Right ventricle myocardium superior (tissue), 1 donor: ENCODE measurements at regions not wholly inside any gene's neighbourhood (a gene's known extent, or its start where the extent isn't known, plus 50 kb on each side); places are given as distances from the start of the nearest gene placed in this dataset.
A peak's percentile ranks its signal among the peaks of the same experiment; 100 is the strongest.

ENCODE experiments used
- ATAC-seq: fragments of 200-7000 bp; cut with Tn5 transposase; one replicate; pipeline ENCODE4 v1.9.1; 2020; ENCODE audit warnings: mild to moderate bottlenecking; ENCODE audit not compliant: poor library complexity
- DNase-seq: peaks from one replicate; pipeline ENCODE4 v3.0.0-alpha.2; 2020
- intact Hi-C: fragments of 100-400 bp; cut with DNase I; formaldehyde crosslinking; loops from one replicate; pipeline ENCODE4 v1.11.2; 2022
- donor health status: DM: no; HTN: yes; CAD: no; lungs with severe emphysema.

DNA sequence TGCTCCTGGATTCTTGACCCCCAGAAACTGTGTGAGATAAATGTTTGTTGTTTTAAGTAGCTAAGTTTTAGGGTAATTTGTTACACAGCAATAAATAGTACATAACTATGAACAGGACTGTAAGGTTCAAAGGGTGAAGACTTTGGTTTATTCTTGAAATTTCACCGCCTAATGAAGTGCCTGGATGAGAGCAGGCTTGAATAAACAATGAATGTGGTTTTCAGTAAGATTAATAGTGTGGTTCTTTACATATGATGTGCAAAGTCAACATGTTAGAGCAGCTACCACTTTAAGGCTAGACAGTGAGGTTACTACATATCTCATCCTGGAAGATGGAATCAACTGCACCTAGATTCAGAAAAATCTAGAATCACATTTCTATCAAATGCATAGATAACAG lies 145.2 kb upstream of the BTG1 start:
- DNase-seq (no peak), ATAC-seq (no peak)
- intact Hi-C loops: no loop called here

DNA sequence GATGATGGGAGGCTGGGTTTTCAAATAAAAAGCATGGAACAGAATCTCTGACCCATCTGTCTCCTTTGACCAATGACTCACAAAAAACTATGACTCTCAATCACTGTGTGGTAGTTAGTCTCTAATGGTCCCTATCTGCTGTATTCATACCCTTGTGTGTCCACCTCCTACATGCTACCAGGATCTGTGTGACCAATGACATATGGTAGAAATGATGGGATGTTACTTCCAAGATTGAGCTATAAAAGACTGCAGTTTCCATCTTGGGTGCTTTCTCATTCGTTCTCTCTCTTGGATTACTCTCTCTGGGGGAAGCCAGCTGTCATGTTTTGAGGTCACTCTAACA lies 144.7 kb upstream of the BTG1 start:
- ATAC-seq: no peak

DNA sequence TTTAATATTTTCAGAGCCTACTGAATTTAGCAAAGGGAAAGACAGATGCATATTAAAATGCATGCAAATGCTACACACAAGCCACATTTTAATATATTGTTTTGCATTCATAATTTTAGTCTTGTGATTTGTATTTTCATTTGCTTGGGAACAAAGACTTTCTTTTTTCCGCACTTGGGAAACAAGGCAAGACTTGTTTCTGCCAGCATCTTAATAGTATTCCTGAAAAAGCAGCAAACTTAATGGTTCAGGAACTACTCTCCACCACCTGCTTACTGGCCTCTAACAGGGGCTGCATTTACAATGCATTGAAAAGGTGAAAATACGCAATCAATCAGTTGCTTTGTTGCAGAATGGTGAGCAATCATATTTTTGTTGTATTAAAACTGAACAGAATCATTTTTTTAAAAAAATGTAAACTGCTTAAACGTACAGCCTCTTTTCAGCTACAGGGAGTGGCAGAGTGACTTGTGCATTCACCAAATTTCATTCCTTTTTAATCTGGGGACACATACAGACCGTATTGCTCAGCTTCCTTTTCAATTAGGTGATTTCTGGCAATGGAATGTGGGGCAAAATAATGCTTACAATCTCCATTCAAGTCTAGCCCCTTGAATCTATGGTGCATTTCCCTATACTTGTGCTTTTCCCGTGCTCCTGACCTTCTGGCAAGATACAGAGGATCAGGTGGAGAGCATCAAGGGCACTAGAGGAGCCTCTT lies 144.1 kb upstream of the BTG1 start:
- no peak for DNase-seq
- intact Hi-C loops: no loop called here
- ATAC-seq: no peak

More for the DNA sequence above, 144.7 kb upstream of the BTG1 start:
- DNase-seq: no peak
- intact Hi-C loops: no loop called here

DNA sequence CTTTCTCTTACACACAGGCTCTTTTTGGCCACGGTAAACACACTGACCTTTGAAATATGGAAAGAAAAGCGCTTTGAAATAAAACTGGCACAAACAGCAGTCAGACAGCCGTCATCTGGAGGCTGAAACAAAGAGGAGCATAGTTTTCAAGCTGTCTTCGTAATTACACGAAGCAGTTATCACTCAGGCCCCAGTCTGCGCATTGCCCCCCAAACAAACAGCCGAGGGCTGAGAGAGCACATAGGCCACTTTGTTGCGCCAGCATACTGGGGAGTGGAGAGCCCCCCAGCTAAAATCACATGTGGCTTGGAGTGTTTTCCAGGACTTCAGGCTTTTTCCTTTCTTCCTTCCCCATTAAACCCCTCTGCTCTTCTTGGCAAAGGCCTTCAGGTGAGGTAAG lies 142.9 kb upstream of the BTG1 start:
- peak; percentile 50 for DNase-seq
- intact Hi-C loops: no loop called here
- peak; percentile 79 for ATAC-seq

DNA sequence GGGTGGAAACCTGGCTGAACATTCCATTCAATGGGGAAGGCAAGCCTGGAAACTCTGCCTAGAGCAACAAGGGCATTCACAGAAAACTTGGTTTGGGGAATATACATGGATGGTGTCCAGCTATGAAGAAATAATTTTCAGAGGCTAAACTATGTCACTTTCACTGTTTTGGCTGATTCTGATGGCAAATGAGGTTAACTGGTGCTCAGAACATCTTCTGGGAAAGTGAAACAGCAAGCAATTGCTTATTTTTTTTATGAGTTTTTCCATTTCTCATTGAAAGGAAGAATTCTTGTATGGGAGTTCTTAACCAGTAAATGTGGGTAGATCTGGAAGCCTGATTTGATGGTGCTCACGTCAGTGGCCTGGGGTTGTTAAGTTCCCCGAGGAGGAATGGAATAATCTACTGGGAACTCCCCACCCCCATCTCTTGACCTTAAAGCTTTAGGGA lies 132.8 kb upstream of the BTG1 start:
- ATAC-seq (peak; percentile 93), DNase-seq (no peak)
- intact Hi-C loops: no loop called here

DNA sequence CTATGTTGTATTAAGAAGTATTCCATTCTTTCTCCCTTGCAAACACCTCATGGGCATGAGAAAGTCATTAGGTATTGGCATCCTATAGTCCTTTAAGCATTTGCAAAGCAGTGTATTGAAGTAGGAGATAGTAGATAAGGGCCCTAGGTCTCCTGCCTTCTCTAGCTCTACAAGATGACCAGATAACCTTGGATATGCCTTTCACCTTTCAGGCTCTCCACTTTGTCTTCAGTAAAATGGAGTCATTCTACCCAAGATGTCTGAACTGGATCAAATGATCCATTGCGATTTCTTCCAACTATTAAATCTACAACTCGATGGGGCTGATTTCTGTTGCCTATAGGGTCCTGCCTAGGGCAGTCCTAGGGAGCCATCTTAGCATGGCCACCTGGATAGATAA lies 132.1 kb upstream of the BTG1 start:
- DNase-seq (no peak), ATAC-seq (no peak)
- intact Hi-C loops: no loop called here

DNA sequence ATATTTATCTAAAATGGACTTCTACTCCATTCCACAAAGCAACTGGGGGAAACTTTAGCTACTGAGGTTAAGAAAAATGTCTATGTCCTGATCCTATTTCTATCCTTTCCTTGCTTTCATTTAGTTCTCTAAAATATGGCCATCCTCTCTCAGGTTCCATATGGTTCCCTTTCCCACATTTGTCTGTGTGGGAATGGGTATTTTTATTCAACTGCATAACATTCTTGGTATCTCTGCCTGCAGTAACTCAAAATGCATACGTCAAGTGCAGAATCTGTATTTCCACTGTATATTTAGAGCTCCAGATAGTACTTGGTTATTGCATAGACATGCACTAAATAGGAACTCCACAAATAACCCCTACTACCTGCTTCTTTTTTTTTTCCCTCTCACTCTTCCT lies 130.6 kb upstream of the BTG1 start:
- intact Hi-C loops: no loop called here
- ATAC-seq (no peak), DNase-seq (no peak)

DNA sequence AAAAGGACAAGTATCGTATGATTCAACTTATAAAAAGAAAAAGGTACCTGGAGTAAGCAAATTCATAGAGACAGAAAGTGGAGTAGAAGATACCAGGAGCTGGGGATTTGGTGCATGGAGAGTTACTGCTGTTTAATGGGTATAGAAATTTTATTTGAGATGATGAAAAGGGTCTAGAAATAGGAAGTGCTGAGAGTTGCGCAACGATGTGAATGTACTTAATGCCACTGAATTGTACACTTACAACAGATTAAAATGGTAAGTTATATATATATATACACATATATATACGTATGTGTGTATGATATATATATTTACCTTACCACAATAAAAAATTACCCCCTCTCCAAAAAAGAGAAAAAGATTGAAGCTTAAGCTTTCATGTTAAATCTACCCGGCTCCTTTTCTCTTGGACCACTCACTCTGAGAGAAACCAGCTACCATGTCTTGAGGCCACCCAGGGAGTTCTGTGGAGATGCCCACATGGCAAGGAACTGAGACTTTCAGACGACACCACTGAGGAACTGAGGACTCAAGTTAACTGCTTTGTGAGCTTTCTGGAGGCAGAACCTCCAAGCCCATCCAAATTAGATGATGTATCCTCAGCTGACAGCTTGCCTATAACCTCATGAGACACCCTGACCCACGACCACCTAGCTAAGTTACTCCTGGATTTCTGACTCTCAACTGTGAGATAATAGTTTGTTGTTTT lies 130.0 kb upstream of the BTG1 start:
- intact Hi-C loops: no loop called here
- ATAC-seq (no peak), DNase-seq (no peak)

DNA sequence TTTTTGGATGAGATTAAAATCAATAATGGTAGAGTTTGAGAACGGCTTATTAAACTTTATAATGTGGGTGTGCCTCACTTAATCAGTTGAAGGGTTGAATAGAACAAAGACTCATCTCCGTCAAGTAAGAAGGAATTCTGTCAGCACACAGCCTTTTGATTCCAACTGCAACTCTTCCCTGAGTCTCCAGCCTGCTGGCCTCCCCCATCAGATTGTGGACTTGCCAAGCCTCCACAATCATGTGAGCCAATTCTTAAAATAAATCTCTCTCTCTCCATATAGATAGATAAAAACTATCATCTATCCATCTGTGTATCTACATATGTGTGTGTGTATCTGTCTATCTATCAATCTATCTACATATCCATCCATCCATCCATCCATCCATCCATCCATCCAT lies 127.4 kb upstream of the BTG1 start:
- DNase-seq: no peak
- ATAC-seq: no peak
- intact Hi-C loops: no loop called here

DNA sequence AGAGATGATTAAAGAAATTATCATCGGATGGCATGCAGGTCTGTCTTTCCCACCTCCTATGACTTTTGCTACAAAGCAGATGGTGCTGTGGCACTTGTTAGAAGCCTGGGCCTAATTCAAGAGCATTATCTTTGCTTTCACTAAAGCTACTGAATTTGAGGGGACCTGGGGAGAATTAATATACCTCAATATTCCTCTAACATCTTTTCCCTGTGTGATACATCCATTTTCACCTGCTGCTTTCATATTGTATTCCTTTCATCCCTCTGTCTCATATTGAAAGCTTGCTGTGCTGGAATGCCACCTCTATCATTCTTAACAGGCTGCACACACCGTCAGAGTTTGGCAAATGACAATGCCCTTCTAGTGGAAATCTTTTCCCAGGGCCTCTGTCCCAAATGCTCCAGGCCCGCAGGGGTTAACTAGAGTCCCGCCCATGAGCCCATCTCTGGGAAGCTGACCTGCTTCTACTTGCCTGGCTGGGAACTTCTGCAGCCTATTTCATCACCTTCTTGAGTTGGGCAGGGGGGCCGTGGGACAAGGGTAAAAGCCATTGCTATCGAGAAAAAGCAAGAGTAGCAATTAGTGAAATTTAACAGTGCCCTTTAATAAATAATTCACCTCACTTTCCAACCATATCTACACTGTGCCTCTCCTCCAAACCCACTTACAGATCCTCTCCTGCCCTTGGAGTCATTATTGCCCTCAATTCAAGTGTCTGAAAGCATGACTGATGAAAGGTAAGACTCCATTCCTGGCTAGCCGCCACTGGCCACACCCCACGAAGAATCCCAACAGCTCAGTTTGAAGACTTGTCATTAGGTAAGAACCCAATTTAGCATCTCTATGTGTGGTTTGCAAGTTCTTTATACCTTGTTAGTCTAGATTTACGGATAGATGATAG lies 126.7 kb upstream of the BTG1 start:
- no peak for DNase-seq
- ATAC-seq: no peak
- intact Hi-C loops: no loop called here

DNA sequence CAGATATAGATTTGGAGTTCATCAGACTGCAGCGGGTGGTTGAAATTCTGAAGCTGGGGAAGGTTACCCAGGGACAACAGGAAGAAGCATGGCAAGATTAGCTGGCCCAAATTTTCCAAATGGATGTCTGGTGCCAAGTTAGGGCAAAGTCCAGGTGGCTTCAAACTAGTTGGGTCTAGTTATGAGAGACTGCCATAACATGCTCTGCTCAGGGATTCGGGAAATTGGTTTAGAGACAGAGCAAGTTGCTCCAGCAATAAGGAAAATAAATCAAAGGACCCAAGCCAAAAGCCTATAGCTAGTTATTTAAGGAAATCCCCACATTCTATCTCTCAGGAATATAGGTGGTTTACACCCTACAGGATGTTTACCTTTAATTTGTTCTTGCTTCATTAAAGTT lies 125.7 kb upstream of the BTG1 start:
- ATAC-seq (no peak), DNase-seq (no peak)
- intact Hi-C loops: no loop called here

DNA sequence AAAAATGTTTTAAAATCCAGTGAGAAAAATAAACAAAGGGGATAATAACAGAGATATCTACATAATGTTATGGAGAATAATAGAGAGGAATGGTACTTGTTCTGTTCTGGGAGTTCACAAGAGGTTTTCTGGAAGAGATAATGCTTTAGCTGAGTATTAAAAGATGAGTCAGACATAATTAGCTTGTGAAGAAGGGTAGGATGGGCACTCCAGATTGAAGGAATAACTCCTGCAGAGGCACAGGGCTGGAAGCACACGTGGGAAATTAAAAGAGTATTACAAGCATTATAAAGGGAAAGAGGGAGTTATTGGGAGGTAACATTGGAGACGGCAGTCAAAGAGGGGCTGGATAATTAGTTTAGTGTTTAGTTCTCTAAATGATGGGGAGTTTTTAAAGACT lies 124.9 kb upstream of the BTG1 start:
- no peak for DNase-seq
- intact Hi-C loops: no loop called here
- no peak for ATAC-seq

DNA sequence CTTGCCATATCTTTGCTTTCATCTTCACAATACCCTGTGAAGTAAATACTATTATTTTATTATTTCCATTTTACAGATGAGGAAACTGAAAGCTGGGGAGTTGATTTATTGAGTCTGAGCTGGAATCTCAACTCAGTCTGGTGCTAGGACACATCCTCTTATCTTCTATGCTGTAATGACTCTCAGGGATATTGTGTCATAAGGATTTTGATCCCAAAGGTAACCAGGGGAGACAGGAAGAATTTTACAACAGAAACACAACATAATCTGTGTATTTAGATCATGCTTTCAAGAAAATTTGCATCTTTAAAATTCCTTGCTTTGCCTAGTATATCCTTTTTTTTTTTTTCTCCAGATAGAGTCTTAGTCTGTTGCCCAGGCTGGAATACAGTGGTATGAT lies 123.3 kb upstream of the BTG1 start:
- intact Hi-C loops: no loop called here
- DNase-seq: no peak
- no peak for ATAC-seq

DNA sequence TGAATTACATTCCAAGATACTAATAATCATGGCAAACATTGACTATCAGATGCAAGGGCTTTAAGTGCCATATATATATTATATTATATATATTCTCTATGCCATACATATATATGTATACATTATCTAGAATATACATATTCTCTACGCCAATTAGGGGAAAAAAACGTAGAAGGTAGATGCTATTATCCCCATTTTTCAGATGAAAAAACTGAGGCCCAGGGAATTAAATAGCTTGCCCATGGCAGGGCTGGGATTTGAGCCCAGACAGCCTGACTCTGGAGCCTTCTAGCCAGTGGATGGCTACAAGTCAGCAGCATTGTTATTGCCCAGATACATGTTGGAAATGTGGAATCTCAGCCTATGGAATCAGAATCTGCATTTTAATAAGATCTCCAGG lies 116.0 kb upstream of the BTG1 start:
- intact Hi-C loops: no loop called here
- DNase-seq (no peak), ATAC-seq (no peak)

DNA sequence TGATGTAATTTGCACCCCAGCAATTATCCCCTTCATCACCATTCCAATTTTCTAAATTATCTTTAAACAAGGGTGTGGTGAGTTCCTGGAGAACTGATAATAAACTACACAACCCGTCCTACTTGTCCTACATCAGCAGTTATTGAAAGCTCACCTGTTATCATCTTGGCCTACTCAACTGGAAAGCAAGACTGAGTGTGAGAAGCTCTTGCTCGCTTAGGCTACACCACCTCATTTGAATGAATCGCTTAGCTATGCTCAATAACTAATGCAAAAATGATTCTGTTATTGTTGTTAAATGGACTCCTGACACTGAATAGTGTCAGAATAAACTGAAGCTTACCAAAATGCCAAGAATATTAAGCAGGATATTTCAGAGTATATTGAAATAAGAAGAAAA lies 115.4 kb upstream of the BTG1 start:
- ATAC-seq (no peak), DNase-seq (no peak)
- intact Hi-C loops: no loop called here

DNA sequence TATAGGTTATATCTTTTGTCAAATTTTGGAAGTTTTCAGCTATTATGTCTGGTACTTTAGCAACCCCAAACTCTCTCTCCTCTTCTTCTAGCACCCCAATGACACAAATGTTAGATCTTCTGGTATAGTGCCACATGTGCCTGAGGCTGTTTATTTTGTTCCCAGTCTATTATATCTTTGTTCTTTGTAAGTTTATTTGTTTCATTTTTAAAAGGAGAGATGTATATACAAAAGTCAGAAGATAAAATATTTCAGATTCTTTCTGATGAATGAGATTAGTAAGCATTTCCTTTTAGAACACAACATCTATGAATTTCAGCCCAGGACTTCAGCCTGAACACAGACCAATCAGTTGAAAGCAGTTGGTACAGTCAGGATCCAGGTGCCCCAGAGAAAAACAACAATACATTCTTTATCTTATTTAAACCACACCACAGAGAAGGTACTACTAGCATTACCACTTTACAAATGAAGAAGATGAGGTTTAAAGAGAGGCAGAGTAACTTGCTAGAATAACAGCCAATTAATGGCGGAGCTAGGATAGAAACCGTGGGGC lies 114.1 kb upstream of the BTG1 start:
- intact Hi-C loops: no loop called here
- DNase-seq (no peak), ATAC-seq (no peak)

DNA sequence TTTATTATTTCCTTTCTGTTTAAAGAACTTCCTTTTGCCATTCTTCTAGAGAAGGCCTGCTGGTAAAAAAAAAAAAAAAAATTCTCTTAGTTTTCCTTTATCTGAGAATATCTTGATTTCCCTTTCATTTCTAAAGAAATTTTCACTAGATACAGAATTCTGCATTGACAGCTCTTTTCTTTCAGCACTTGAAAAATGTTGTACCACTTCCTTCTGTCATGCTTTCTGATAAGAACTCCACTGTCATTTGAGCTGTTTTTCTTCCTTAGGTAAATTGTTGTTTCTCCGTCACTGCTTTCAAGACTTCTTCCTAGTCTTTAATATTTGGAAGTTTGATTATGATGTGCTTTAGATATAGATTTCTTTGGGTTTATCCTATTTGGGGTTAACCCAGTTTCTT lies 113.6 kb upstream of the BTG1 start:
- ATAC-seq: no peak
- no peak for DNase-seq
- intact Hi-C loops: no loop called here

DNA sequence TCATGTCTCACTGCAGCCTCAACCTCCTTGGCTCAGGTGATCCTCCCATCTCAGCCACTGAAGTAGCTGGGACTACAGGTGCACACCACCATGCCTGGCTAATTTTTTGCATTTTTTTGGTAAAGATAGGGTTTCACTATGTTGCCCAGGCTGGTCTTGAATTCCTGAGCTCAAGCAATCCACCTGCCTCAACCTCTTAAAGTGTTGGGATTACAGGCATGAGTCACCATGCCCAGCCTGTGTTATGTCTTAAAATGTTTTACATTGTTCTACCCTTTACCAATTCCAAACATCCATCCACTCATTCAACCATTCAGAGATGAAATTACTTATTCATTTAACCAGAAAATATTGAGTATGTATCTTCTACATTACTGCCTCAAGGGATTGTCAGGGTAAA lies 111.6 kb upstream of the BTG1 start:
- no peak for DNase-seq
- ATAC-seq: no peak
- intact Hi-C loops: no loop called here

DNA sequence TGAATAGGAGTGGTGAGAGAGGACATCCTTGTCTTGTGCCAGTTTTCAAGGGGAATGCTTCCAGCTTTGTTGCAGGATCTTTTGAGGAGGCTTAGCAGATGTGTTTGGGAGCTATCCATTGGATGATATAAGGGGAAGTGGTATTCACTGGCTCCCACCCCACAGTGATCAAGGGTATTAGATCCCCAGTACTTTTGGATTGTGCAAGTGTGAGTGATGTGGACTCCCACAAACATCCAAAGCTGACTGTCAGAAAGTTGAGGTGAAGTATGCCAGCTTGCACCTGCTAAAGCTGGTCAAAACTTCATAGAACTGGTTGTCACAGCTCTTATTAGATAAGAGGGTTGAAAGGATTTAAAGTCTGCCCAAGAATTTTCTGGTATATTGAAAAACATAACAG lies 110.1 kb upstream of the BTG1 start:
- DNase-seq: no peak

DNA sequence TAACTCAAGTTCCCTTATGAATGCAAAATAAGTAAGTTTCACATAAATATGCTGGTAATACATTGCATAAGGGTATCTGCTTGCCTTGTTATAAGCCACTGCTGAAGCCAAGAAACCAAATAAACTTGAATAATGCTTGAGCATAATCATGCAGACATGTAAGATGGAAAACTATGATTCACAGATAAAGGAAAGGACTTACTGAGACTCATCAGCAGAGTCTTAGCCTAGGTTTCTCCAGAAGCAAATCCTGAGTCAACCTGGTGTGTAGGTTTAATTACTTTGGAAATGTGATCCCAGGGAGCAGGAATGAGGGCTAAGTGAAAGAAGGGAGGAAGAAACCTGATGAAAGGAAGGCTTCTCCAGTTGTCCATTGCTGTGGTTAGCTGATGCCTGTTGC lies 107.7 kb upstream of the BTG1 start:
- no peak for ATAC-seq
- no peak for DNase-seq
- intact Hi-C loops: no loop called here

More for the DNA sequence above, 110.1 kb upstream of the BTG1 start:
- ATAC-seq: no peak
- intact Hi-C loops: no loop called here
